Right cardiac atrium (tissue), 5 donors: ENCODE measurements at regions not wholly inside any gene's neighbourhood (a gene's known extent, or its start where the extent isn't known, plus 50 kb on each side); places are given as distances from the start of the nearest gene placed in this dataset.
"Not testable (repeated sequence)": the region's sequence is repeated elsewhere in the genome, so short reads cannot be mapped to it uniquely, and the experiment has no call there.

Source experiments
- ATAC-seq, 2 donors: fragments of 200-7000 bp; cut with Tn5 transposase; one replicate each; pipeline versions ENCODE4 v1.8.0 to v1.9.1; 2020; ENCODE audit warnings: moderate library complexity in 2 of 2, mild to moderate bottlenecking in 1 of 2
- DNase-seq, 3 donors: peaks; one replicate each; pipeline ENCODE4 v3.0.0-alpha.2; 2020
- H3K27ac ChIP-seq: one replicate; pipeline ENCODE4 v1.5.1; 2013; ENCODE audit warnings: mild to moderate bottlenecking, low read length, control low read depth, moderate library complexity
- H3K27me3 ChIP-seq: one replicate; pipeline ENCODE4 v1.6.1; 2013; ENCODE audit not compliant: control insufficient read depth, insufficient read depth
- H3K4me1 ChIP-seq: one replicate; pipeline ENCODE4 v1.6.1; 2013; ENCODE audit warnings: low read length; ENCODE audit not compliant: control insufficient read depth, insufficient read depth
- H3K4me3 ChIP-seq: one replicate; pipeline ENCODE4 v1.5.1; 2013; ENCODE audit warnings: low read length, control low read depth
- H3K9me3 ChIP-seq: one replicate; pipeline ENCODE4 v1.6.1; 2013; ENCODE audit warnings: low read length; ENCODE audit not compliant: control insufficient read depth
- WGBS: extraction: QIAGEN DNeasy Blood & Tissue Kit; methylation state at CpG from one replicate; pipeline ENCODE4 v1.1.7; 2013; 5-methylcytosine and 5-hydroxymethylcytosine counted together
- intact Hi-C, 4 donors: fragments of 100-400 bp; cut with DNase I; formaldehyde crosslinking; loops; one replicate each; pipeline versions ENCODE4 v1.11.0 to v1.14.0; 2022 to 2023
- donor health status: healthy with polysubstance abuse.
- donor health status: DM: no; HTN: yes; CAD: no.
- donor health status: DM: no; HTN: no; CAD: no.
- donor health status: DM: no; HTN: yes; CAD: no; lungs with severe emphysema.
- donor health status: DM: yes; HTN: yes; CAD: no.

DNA sequence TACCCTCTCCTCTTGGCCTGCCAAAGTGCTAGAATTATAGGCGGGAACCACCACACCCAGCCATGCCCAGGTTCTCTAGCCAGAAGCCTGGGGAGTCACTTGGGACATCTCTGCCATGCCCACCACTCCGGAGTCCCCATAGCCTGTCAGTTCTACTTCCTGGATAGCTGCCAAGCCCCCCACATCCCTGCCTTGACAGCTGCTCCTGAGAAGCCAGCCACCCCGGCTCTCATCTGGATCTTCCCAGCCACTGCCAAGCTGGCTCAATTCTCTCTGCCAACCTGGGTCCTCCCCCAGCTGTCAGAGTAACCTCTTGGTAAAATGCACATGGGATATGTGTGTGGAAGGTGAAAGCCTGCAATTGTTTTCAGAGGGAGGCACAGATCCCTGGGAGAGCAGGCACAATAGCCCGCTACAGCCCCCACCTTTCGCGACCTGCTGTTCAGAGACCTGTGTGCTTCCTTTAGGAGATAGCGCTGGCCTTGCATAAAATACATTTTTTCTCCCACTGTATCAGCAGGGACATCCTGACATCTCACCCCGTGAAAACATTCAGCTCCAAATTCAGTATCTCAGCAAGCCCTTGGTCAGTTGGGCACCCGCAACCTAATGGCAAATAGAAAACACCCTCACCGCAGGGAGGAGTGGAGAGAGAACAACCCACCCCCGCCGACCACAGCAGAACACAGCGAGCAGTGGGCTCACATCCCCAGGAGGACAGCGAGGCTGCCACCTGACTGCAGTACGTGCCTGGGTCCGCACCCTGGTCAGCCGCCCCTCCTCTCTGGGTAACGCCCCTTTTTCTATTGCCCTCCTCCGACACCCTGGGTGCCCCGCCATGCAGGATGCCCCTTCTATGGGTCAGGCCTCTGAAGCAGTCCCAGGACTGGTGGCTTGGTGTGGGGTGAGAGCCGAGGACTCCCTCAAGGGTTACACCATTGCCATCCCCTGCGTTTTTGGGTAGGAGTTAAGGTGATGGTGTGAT lies 1342.2 kb downstream of the BRD1 start:
- no peak overlapping the region for H3K4me3 ChIP-seq
- H3K4me1 ChIP-seq, result no peaks in the 10 kb centered on the region
- DNase-seq (peak in 1 of 3 donors; percentile 14), ATAC-seq (no peak)
- H3K27ac ChIP-seq, result no peak overlapping the region
- no peaks in the 10 kb centered on the region for H3K27me3 ChIP-seq
- intact Hi-C loops, result no loop called here
- WGBS, result 42% methylated on average over 22 of the region's 22 CpGs
- no peaks in the 10 kb centered on the region for H3K9me3 ChIP-seq

GRCh38 chr22:48483764-48484528 lies 1343.7 kb downstream of the BRD1 start:
- ATAC-seq (no peak), DNase-seq (peak in 1 of 3 donors; percentile 7)
- no peak overlapping the region for H3K27ac ChIP-seq
- intact Hi-C loops, result no loop called here
- H3K9me3 ChIP-seq, result no peaks in the 10 kb centered on the region
- no peaks in the 10 kb centered on the region for H3K27me3 ChIP-seq
- no peaks in the 10 kb centered on the region for H3K4me1 ChIP-seq
- 53% methylated on average over 12 of the region's 12 CpGs for WGBS
- H3K4me3 ChIP-seq, result no peak overlapping the region

DNA sequence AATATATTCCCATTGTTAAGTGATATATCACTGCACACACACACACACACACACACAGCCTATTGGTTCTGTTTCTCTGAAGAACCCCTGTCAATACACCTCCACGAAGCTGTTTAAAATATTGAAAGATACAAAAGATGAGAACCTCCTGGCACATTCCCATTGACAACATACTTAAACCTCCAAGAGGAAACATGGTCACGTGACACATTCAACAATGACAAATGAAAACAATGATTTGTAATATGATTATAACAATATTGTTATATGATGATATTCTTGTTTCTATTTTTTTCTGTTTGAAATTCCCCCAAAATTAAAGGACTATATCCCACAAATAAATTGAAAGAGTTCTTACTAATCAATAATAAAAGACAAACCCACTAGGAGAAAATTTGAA lies 1344.9 kb downstream of the BRD1 start:
- Histone ChIP-seq H3K27ac (no peak overlapping the region), H3K4me3 (no peak overlapping the region), H3K9me3 (no peaks in the 10 kb centered on the region), H3K4me1 (no peaks in the 10 kb centered on the region), H3K27me3 (no peaks in the 10 kb centered on the region)
- 70% methylated on average over 2 of the region's 2 CpGs for WGBS
- ATAC-seq (no peak), DNase-seq (no peak)
- intact Hi-C loops, result no loop called here

GRCh38 chr22:48482198-48482597 lies 1345.5 kb downstream of the BRD1 start:
- 95% methylated on average over 11 of the region's 11 CpGs for WGBS
- H3K9me3 ChIP-seq, H3K27me3 ChIP-seq, H3K27ac ChIP-seq, H3K4me1 ChIP-seq, H3K4me3 ChIP-seq, intact Hi-C loops, ATAC-seq: not testable (repeated sequence)
- DNase-seq, result peak in 1 of 3 donors; percentile 5

GRCh38 chr22:48481748-48482147 lies 1345.9 kb downstream of the BRD1 start:
- ATAC-seq, result no peak
- no peaks in the 10 kb centered on the region for H3K27me3 ChIP-seq

GRCh38 chr22:48478529-48479265 lies 1349.0 kb downstream of the BRD1 start:
- intact Hi-C loops, result no loop called here
- ATAC-seq (no peak), DNase-seq (no peak)
- Histone ChIP-seq H3K27me3 (no peaks in the 10 kb centered on the region), H3K27ac (no peak overlapping the region), H3K4me3 (no peak overlapping the region), H3K9me3 (no peaks in the 10 kb centered on the region), H3K4me1 (no peaks in the 10 kb centered on the region)
- whole genome bisulfite sequencing, result 85% methylated on average over 11 of the region's 11 CpGs

More at GRCh38 chr22:48481748-48482147, 1345.9 kb downstream of the BRD1 start:
- no peak overlapping the region for H3K4me3 ChIP-seq
- DNase-seq, result no peak
- H3K4me1 ChIP-seq, result no peaks in the 10 kb centered on the region
- 96% methylated on average over 2 of the region's 2 CpGs for WGBS
- no peaks in the 10 kb centered on the region for H3K9me3 ChIP-seq
- intact Hi-C loops, result no loop called here
- H3K27ac ChIP-seq, result no peak overlapping the region

DNA sequence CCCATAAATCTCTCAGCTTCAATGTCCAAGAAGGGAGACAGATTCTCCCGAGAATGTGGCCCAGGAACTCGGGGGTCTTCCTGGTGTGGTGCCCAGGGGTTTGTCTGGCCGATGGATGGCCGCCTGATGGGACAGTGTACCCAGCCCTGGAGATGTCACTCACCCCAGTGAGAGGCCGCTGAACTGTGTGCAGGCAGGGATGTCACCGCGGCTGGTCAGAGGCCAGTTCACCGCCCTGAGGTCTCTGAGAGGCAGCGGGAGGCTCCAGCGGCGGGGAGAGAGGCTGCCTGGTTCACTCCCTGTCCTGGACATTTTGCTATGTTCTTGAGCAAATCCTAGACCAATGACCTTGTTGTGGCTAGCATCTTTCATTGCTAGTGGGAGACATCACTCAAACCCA lies 1349.5 kb downstream of the BRD1 start:
- Histone ChIP-seq H3K4me1 (no peaks in the 10 kb centered on the region), H3K4me3 (no peak overlapping the region), H3K9me3 (no peaks in the 10 kb centered on the region), H3K27ac (no peak overlapping the region), H3K27me3 (no peaks in the 10 kb centered on the region)
- no peak for ATAC-seq
- DNase-seq, result no peak
- intact Hi-C loops, result no loop called here
- WGBS, result 89% methylated on average over 11 of the region's 11 CpGs

GRCh38 chr22:48477031-48477721 lies 1350.5 kb downstream of the BRD1 start:
- no peak overlapping the region for H3K4me3 ChIP-seq
- DNase-seq (peak in 2 of 3 donors; percentile 32 to 69), ATAC-seq (peak; percentile 61 to 78)
- H3K9me3 ChIP-seq, result no peaks in the 10 kb centered on the region
- no peak overlapping the region for H3K27ac ChIP-seq
- intact Hi-C loops, result no loop called here
- WGBS, result 68% methylated on average over 22 of the region's 22 CpGs
- H3K4me1 ChIP-seq, result no peaks in the 10 kb centered on the region
- no peaks in the 10 kb centered on the region for H3K27me3 ChIP-seq

DNA sequence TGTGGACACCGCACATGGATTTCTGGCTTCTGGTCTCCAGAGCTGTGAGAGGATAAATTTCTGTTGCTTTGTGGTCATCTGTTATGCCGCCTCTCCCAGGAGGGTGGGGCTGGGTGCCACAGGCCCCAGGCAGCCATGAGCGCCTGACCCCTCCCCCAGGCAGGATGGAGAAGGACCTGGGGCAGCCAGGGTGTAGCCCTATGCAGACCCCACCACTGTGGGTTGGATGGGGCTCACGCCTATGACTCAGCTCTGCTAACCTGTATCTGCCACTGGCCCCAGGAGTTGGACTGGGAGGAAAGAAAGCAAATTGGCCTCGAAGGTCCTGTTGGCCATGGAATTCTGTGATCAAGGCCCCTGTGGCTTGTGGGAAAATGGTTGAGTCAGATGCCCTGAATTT lies 1351.1 kb downstream of the BRD1 start:
- WGBS, result 91% methylated on average over 5 of the region's 5 CpGs
- Histone ChIP-seq H3K4me3 (no peak overlapping the region), H3K9me3 (no peaks in the 10 kb centered on the region), H3K27me3 (no peaks in the 10 kb centered on the region), H3K4me1 (no peaks in the 10 kb centered on the region), H3K27ac (no peak overlapping the region)
- no peak for DNase-seq
- intact Hi-C loops, result no loop called here
- no peak for ATAC-seq

DNA sequence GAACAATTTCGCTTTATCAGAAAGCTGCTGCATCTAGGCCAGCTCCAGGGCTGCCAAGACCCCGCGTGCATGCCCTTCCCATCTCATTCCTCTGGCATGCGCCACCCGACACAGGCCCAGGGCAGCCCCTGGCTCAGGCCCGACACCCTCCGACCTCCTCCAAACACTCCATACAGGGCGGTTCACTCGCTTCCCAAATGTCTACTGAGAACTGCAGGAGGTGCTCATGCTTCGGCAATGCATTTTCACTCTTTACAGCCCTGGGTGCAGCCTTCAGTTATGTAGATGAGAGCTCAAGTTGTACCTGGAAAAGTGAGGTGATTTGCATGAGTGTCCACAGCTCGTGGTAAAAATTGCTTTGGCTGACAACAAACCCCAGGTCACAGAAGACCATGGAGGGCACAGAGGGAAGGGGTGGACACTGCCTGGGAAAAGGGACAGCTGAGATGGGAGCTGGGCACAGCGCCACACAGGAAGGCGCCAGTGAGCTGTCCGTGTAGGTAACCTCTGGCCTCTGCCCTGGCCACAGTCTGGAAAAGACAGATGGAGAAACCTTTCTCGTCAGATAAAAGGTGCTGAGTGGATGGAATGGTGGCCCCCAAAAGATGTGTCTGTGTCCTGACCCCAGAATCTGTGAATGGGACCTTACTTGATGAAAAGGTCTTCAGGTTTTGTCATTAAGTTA lies 1351.9 kb downstream of the BRD1 start:
- Histone ChIP-seq H3K27me3 (no peaks in the 10 kb centered on the region), H3K4me3 (no peak overlapping the region), H3K4me1 (no peaks in the 10 kb centered on the region), H3K9me3 (no peaks in the 10 kb centered on the region), H3K27ac (no peak overlapping the region)
- intact Hi-C loops, result no loop called here
- peak in 1 of 2 donors; percentile 23 for ATAC-seq
- no peak for DNase-seq
- 74% methylated on average over 15 of the region's 15 CpGs for WGBS
